ENCODE measurements at regions not wholly inside any gene's neighbourhood (a gene's known extent, or its start where the extent isn't known, plus 50 kb on each side); places are given as distances from the start of the nearest gene placed in this dataset.

GRCh38 chr7:19284136-19284535 is 138.9 kb upstream of the FERD3L start:
- TF ChIP-seq CTCF (IDR thresholded peaks at IDR 0.05) (no peak), POLR2A (IDR thresholded peaks at IDR 0.05) (no peak)

Data from gastroesophageal sphincter (tissue), 3 donors.